GM19372 (cell line): ENCODE measurements at regions not wholly inside any gene's neighbourhood (a gene's known extent, or its start where the extent isn't known, plus 50 kb on each side); places are given as distances from the start of the nearest gene placed in this dataset.

ENCODE experiments used
- ATAC-seq: cut with Tn5 transposase; IDR thresholded peaks from one replicate; pipeline ENCODE4 v1.9.1; 2021; ENCODE audit warnings: mild to moderate bottlenecking, low read depth, moderate library complexity; ENCODE audit not compliant: unreplicated experiment

GRCh38 chr12:93195511-93195910 is 182.2 kb upstream of the NUDT4 start:
- no peak for ATAC-seq

DNA sequence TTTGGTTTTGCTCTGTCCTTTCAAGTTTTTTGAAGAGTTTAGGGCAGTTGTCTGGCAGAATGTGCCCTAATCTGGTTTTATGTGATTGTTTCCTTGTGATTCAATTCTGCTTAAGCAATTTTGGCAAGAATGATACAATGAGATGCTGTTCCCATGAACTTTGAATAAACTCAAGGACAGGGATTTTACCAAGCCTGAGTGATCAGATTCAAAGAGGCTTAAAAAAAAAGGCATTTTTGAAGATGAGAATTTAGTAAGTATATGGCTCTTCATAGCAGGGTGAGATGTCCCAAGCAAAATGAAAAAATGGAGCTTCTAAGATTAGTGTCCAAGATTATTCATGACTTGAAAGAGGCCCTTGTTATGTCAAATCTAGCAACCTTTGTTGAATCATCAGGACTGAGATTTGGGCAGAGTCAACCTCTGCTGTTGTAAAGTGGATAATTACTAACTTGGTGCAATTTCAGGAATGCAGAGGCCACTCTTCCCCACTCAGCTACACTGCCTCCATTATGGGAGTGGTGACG is 180.6 kb upstream of the NUDT4 start:
- ATAC-seq: no peak

DNA sequence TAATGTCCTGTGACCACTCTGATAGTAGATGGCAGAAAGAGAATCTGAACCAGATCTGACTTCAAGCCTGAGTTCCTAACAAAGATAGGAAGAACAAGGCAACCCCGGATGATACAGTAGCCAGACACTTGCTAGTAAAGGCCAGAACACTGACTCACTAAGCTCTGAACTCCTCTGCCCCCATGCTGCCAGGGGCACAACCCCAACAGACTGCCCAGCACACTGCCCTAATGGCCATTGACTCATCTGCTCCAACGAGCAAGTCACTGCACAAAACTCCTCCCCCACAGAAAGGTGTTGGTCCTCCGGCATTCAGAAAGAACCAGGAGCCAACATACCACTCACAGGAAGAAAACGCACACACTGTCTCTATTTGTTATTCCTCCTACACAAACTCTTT is 179.6 kb upstream of the NUDT4 start:
- no peak for ATAC-seq

- ATAC-seq: no peak
Measured at GRCh38 chr12:93199831-93200236, 177.9 kb upstream of the NUDT4 start.

DNA sequence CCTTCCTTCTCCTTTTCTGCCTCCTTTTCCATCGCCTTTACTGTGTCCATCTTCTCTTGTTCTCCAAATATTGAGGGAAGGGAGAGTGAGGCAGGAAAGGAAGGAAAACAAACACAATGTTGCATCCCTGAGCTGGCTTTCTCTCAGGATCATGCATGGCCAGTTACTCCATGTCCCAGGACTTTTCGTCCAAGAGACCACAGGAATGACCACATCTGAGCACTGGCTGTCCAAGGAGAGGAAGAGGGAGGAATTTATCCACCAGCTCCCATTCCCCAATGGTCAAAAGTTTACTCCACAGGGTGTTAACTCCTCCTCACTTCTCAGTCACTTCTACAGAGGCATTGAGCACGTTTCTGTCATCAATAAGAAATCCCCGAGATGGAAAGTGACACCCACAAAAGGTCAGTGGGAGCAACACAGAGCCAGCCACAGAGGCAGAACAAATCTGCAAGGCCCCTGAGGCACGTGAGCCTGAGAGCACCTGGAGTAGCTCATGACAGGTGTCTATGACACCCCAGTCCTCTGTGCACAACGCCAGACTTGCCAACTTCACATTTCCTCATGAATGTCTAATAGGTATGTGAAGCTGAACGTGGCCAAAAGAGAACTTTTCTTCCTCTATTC is 177.3 kb upstream of the NUDT4 start:
- no peak for ATAC-seq

DNA sequence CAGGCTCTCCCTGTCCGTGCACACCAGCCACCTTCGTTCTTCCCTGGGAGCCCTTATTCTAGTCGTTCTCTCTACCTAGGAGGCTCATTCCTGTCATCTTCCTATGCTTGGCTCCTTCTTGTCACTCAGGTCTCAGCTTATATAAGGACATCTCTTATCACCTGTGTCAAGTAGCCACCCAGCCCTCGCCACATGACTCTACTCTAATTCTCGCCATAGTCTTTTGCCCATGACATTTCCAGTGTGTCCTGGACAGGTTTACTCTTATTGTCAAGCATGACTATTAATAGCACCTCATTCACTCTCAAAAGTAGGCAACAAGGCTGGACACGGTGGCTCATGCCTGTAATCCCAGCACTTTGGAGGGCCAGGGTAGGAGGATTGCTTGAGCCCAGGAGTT is 175.7 kb upstream of the NUDT4 start:
- no peak for ATAC-seq

DNA sequence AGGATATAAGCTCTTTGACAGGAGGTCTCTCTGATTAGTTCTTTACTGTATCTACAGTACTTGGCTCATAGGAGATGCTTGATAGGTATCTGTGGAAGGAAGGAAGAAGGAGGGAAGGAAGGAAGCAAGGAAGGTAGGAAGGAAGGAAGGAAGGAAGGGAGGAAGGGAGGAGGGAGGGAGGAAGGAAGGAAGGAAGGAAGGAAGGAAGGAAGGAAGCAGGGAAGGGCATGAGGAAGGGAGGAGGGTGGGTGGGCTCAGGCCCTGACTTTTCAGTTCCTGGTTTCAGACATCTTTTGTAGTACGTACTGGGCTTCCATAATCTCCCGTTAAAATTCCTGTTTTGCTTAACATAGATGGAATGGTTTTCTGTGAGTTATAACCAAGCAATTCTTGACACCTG is 175.0 kb upstream of the NUDT4 start:
- ATAC-seq: no peak

- ATAC-seq: no peak
Measured at GRCh38 chr12:93203361-93203760, 174.4 kb upstream of the NUDT4 start.

DNA sequence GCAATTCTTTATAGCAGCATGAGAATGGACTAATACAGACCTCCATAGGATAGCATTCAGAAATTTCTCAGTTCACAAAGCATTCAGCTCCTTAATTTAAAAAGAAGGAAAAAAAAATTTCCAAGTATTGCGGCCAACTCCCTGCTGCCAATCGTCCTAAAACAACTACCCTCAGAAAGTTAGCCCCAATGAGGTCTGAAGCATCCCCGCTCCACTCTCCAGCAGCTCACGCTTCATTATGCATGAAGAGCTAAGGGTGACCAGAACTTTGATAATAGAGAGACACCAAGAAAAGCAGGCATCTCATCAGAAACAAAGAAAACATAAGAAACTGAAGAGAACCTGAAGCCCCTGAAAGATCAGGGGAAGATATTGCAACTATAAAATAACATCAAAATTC is 172.8 kb upstream of the NUDT4 start:
- ATAC-seq: no peak

DNA sequence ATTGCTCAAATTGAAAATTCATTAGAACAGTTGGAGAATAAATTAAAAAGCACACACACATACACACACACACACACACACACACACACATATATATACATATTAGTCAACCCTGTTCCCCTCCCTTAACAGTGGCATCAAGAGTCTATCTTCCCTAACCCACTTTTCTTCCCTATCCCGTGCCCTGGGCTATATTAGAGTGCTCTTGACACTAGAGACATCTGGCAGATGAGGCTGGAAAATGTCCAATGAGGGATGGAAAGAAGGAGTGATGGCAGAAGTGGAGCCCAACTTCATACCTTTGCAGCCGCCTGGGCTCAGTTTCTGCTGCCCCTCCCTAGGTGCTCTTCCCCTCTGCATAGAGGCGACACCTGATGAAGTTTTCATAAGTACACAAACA is 172.4 kb upstream of the NUDT4 start:
- ATAC-seq: no peak

- no peak for ATAC-seq
Measured at GRCh38 chr12:93208011-93208410, 169.7 kb upstream of the NUDT4 start.

DNA sequence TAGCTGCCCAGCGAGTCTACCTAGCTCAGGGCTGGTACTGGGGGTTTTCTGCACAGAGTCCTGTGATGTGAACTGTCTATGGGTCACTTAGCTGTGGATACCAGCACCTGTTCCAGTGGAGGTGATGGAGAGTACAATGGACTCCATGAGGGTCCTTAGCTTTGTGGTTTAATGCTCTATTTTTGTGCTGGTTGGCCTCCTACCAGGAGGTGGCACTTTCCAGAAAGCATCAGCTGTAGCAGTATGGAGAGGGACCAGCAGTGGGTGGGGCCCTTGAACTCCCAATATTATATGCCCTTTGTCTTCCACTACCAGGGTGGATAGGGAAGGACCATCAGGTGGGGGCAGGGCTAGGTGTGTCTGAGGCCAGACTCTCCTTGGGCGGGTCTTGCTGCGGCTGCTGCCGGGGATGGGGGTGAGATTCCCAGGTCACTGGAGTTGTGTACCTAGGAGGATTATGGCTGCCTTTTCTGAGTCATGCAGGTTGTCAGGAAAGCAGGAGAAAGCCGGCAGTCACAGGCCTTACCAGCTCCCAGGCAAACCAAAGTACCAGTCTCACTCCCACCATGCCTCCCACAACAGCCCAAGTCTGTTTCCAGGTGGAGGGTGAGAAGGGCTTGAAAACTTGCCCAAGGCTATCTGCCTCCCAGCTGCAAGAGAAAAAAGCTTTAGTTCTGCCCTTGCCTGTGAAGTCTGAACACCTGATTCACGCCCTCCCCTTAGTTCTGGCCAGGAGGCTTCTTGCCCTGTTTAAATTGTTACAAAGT is 163.0 kb upstream of the NUDT4 start:
- ATAC-seq: no peak

DNA sequence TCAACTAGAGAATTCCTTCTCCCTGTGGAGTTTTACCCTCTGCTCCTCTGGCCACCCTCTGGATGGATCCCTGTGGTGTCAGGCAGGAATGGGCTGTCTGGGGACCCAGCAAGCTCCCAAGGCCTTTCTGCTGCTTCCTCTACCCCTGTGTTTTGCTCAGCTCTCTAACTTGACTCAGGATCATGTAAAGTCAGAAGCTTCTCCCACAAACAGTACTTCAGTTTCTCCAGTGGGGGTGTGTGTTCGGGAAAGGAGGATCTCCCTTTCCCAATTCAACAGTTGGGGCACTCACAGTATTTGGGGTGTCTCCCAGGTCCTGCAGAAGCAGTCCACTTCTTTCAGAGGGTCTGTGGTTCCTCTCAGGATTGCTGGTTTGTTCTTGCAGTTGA is 162.4 kb upstream of the NUDT4 start:
- ATAC-seq: no peak

DNA sequence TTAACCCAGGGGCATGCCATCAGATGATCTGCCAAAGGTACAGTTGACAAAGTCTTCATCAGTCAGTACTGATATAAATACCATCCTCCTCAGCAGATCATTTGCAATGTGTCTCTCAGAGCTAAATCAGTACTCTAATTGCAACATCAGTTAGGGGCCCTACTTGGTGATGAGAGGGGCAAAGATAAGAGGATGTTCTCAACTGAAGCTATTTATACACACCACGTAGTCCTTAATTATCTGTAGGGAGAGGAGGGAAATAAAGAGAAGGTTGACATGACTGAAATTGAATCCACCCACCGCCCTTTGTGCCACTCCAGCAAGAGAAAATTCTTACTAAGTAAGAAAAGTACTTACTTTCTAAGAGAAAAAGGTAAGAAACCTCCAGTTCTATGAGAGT is 157.8 kb upstream of the NUDT4 start:
- ATAC-seq: no peak

DNA sequence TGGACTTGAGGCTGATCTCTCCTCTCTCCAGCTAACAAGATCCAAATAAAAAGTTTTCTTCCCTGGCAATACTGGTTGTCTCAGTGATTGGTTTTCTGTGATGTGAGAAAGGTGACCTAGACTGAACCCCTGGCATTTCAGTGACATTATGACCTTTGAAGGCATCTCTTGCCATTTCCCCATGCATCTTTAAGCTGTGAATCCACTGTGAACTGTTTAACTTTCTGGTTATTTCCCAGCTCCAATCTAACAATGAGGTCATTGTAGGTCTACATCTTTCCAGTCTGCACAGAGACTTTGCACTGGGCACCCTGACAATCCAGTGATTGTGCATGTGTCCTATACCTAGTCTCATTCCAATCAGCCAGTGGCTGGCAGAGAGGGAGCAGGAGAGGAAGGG is 155.9 kb upstream of the NUDT4 start:
- ATAC-seq: no peak

- ATAC-seq: no peak
Measured at GRCh38 chr12:93223440-93224426, 154.0 kb upstream of the NUDT4 start.

DNA sequence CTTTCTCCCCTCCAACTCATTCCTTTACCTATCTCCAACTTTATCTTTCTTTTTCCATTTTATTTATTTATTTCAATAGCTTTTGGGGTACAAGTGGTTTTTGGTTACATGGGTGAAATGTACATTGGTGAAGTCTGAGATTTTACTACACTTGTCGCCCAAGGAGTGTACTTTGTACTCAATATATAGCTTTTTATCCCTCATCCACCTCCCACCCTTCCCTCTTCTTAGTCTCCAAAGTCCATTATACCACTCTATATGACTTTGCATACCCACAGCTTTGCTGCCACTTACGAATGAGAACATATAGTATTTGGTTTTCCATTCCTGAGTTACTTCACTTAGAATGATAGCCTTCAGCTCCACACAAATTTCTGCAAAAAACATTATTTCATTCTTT is 152.6 kb upstream of the NUDT4 start:
- ATAC-seq: no peak

DNA sequence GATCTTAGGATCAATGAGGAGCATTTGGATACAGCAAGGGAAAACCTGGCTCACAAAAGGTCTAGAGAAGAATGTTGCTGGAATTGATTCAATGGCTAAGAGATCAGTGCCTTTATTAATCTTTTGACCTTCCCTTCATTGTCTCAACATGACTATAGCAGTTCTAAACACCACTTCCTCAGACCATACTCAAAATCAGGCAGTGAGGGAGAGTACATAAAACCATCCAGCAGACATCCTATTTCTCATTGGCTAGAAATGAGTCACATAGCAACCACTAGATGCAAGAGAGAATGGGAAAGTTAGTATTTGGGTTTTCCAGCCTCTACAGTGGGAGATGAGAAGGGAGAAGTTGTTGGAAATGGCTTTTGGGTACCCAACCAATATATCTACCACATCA is 151.4 kb upstream of the NUDT4 start:
- ATAC-seq: no peak

- no peak for ATAC-seq
Measured at GRCh38 chr12:93229494-93230325, 148.0 kb upstream of the NUDT4 start.

DNA sequence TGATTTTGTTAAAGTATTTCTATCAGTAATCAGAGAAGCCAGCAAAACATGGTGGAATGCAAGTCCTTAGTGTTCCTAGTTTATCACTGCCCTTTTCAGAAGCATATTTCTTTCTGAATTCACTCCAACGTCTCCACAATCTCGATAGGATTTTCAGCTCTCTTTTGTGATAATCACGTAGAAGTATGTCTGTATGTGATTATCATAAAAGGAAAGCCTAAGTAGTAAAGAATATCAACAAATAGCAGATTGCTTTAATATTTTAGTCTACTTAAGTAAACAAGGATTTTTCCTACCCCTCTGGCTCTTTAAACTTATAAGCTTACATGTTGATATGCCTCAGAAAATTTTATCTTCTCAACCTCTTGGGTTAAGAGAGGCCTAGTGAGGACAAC is 147.4 kb upstream of the NUDT4 start:
- no peak for ATAC-seq
